Right atrium auricular region (tissue), 2 donors: ENCODE measurements at regions not wholly inside any gene's neighbourhood (a gene's known extent, or its start where the extent isn't known, plus 50 kb on each side); places are given as distances from the start of the nearest gene placed in this dataset.

Experiments used
- DNase-seq: peaks from one replicate; pipeline ENCODE4 v3.0.0-alpha.2; 2019; ENCODE audit warnings: low spot score
- H3K27ac ChIP-seq, 2 donors: fragments of 200-600 bp; sonication (generic); 1 replicate in 1 of 2; 2 replicates in 1 of 2; pipeline ENCODE4 v1.5.1; 2016 to 2019
- H3K27me3 ChIP-seq, 2 donors: fragments of 200-600 bp; sonication (generic); one replicate each; pipeline versions ENCODE4 v1.5.1 to v1.6.0; 2017 to 2019
- H3K36me3 ChIP-seq: fragments of 200-600 bp; sonication (generic); one replicate; pipeline ENCODE4 v1.5.1; 2016
- H3K4me1 ChIP-seq, 2 donors: fragments of 200-600 bp; sonication (generic); one replicate each; pipeline versions ENCODE4 v1.5.1 to v1.6.0; 2017 to 2019
- H3K4me3 ChIP-seq, 2 donors: fragments of 200-600 bp; sonication (generic); 1 replicate in 1 of 2; 2 replicates in 1 of 2; pipeline ENCODE4 v1.5.1; 2017 to 2019; ENCODE audit warnings: mild to moderate bottlenecking in 1 of 2, moderate library complexity in 1 of 2
- H3K9me3 ChIP-seq, 2 donors: fragments of 200-600 bp; sonication (generic); one replicate each; pipeline ENCODE4 v1.5.1; 2019
- TF ChIP-seq, protein P1 (sequence below), 2 donors: fragments of 200-600 bp; sonication (generic); IDR thresholded peaks; one replicate each; pipeline ENCODE4 v1.5.1; 2019; ENCODE audit warnings: antibody characterized with exemption in 2 of 2

DNA sequence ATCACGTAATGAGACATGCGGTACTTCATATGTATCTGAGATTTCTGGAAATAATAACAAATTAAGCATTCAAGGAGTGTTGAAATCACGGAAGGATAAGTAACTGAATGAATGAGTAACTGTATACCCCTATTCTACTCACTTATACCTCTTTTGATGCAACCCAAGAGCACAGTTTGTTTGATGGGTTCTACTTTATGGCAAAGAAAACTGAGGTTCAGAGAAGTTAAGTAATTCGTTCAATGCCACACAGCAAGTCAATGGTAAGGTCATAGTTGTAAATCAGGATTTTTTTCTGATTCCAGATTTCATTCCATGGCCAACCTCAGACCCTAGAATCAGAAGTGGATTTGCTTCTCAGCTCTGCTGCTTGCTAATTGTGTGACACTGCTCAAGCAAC, 544.5 kb upstream of the TBX3 start:
- H3K36me3 ChIP-seq, result no peaks in the 10 kb centered on the region
- H3K4me3 ChIP-seq, result no peak overlapping the region
- no peaks in the 10 kb centered on the region for H3K27me3 ChIP-seq
- no peak for DNase-seq
- H3K9me3 ChIP-seq, result no peaks in the 10 kb centered on the region
- H3K27ac ChIP-seq, result no peak overlapping the region
- TF ChIP-seq, protein P1, sequence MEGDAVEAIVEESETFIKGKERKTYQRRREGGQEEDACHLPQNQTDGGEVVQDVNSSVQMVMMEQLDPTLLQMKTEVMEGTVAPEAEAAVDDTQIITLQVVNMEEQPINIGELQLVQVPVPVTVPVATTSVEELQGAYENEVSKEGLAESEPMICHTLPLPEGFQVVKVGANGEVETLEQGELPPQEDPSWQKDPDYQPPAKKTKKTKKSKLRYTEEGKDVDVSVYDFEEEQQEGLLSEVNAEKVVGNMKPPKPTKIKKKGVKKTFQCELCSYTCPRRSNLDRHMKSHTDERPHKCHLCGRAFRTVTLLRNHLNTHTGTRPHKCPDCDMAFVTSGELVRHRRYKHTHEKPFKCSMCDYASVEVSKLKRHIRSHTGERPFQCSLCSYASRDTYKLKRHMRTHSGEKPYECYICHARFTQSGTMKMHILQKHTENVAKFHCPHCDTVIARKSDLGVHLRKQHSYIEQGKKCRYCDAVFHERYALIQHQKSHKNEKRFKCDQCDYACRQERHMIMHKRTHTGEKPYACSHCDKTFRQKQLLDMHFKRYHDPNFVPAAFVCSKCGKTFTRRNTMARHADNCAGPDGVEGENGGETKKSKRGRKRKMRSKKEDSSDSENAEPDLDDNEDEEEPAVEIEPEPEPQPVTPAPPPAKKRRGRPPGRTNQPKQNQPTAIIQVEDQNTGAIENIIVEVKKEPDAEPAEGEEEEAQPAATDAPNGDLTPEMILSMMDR (IDR thresholded peaks at IDR 0.05), result no peak
- H3K4me1 ChIP-seq, result peaks cover 0 to 3% of the 10 kb centered on the region in 2 donors

DNA sequence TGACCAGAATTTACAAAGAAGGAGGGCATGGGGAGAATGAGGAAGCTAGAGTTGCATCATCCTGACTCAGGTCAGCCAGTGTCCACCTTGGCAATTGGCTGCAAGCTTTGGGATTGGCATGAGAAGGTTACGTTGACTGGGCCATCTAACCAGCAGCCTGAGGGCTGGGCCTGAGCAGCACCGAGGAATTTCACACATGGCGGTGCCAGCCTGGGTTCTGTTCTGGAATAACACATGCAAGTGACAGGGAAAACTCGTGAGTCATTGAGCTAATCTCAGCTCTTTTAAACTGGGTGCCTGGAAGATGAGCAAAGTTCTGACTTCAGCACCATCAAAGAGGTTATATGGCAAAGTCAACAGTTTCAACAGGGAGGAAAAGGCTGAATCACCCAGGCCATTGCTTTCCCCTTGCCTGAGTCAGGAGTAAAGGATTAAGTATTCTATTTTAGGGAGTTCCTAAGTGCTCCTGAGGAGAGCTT, 543.2 kb upstream of the TBX3 start:
- Histone ChIP-seq H3K36me3 (no peaks in the 10 kb centered on the region), H3K4me3 (no peak overlapping the region), H3K9me3 (no peaks in the 10 kb centered on the region), H3K4me1 (peaks cover 0 to 4% of the 10 kb centered on the region in 2 donors), H3K27me3 (no peaks in the 10 kb centered on the region), H3K27ac (peak overlapping the region in 1 of 2 donors; percentile 39)
- TF ChIP-seq, protein P1 (IDR thresholded peaks at IDR 0.05), result no peak
- DNase-seq, result peak; percentile 77

DNA sequence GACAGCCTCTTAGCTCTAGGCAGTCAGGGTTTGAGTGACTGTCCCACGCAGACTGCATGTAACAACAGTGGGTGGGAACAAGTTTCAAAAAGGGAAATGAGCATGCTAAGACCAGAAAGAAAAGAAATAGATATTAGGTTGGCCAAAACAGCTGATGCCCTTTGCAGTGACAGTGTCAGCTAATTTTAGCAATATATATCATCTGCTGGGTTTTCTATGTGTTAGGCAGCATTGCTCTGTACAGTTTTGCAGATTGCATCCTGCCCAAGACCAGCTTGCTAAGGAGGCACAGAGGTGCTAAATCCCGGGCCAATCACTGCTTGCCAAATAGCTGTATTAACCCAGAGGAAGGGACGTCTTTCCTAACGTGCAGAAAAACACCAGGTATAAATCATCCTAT, 541.9 kb upstream of the TBX3 start:
- Histone ChIP-seq H3K9me3 (no peaks in the 10 kb centered on the region), H3K4me1 (peaks cover 0 to 4% of the 10 kb centered on the region in 2 donors), H3K27ac (no peak overlapping the region), H3K36me3 (no peaks in the 10 kb centered on the region), H3K27me3 (no peaks in the 10 kb centered on the region), H3K4me3 (no peak overlapping the region)
- no peak for DNase-seq
- TF ChIP-seq, protein P1 (IDR thresholded peaks at IDR 0.05), result no peak

DNA sequence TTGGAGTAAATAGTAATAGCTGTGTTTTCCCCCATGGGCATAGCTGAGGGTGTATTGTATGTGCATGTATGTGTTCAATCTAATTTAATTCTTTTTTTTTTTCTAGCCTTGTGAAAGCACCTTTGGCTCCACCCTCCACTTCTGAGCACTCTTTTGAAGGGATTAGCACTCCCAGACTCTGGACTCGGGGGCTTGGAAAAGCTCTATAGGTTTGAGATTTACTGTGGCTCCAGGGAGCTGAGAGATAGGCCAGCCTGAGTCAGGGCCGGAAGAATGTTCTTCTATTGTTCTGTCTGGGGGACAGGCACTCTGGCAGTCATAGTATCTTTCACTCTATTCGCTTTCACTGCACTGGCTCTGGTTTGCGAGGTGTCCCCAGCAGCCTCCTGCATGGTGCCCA, 540.0 kb upstream of the TBX3 start:
- no peak overlapping the region for H3K27ac ChIP-seq
- TF ChIP-seq, protein P1 (IDR thresholded peaks at IDR 0.05), result no peak
- peaks cover 0 to 4% of the 10 kb centered on the region in 2 donors for H3K4me1 ChIP-seq

DNA sequence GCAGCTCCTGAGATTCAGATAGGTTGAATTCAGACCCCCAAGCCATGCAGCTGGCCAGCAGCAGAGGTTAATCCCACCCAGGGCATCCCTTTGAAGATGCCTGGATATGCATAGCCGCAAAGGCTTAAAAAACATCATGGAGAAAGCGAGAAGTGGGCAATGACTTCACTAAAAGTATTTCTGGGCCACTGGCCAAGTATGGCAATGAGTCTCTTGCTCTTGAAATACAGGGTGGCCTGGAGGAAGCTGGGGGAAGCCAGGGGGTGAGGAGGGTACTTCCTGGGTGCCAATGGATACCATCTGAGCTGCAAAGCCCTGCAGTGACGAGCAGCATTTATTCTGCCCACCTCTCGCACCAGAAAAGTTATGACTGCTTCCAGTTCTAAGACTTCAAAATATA, 539.3 kb upstream of the TBX3 start:
- DNase-seq, result no peak
- Histone ChIP-seq H3K27ac (no peak overlapping the region), H3K4me1 (peaks cover 0 to 4% of the 10 kb centered on the region in 2 donors), H3K9me3 (no peaks in the 10 kb centered on the region), H3K36me3 (no peaks in the 10 kb centered on the region), H3K27me3 (no peaks in the 10 kb centered on the region), H3K4me3 (no peak overlapping the region)
- TF ChIP-seq, protein P1 (IDR thresholded peaks at IDR 0.05), result no peak

More for the DNA sequence above, 540.0 kb upstream of the TBX3 start:
- no peaks in the 10 kb centered on the region for H3K9me3 ChIP-seq
- H3K27me3 ChIP-seq, result no peaks in the 10 kb centered on the region
- no peak overlapping the region for H3K4me3 ChIP-seq
- no peaks in the 10 kb centered on the region for H3K36me3 ChIP-seq
- no peak for DNase-seq

DNA sequence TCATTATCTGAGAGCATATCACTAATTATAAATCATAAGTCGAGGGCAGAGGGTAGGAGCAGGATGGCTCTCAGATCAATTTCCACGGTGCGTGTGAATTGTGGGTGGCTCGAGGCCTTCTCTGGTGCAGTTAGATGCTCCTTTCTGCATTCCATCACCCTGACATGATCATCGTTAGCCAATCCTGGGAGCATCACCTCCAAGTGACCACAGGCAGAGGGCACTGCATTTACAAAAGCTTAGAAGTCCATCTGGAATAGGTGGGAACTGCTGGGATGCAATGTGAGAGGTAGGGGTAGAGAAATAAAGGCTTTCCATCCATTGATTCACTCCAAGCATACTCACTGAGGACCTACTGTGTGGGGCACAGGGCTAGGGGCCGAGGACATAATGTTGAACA, 538.2 kb upstream of the TBX3 start:
- H3K27me3 ChIP-seq, result no peaks in the 10 kb centered on the region
- H3K4me3 ChIP-seq, result no peak overlapping the region
- H3K36me3 ChIP-seq, result no peaks in the 10 kb centered on the region
- H3K9me3 ChIP-seq, result no peaks in the 10 kb centered on the region
- peaks cover 0 to 4% of the 10 kb centered on the region in 2 donors for H3K4me1 ChIP-seq
- no peak overlapping the region for H3K27ac ChIP-seq
- TF ChIP-seq, protein P1 (IDR thresholded peaks at IDR 0.05), result no peak
- DNase-seq, result no peak
